CD4-positive, alpha-beta T cell (primary cell): ENCODE measurements at regions not wholly inside any gene's neighbourhood (a gene's known extent, or its start where the extent isn't known, plus 50 kb on each side); places are given as distances from the start of the nearest gene placed in this dataset.

ENCODE experiments used
- ATAC-seq: fragments of 200-7000 bp; cut with Tn5 transposase; one replicate; pipeline ENCODE4 v1.10.0; 2022; ENCODE audit warnings: mild to moderate bottlenecking; ENCODE audit not compliant: poor library complexity
- CTCF ChIA-PET: fragments of 350-600 bp; sonication (Branson Sonifier 250); formaldehyde crosslinking; loops from one replicate; lab custom pipeline; 2021; ENCODE audit warnings: antibody characterized with exemption, inconsistent platforms; lab: Charles Lee
- POLR2A ChIA-PET: fragments of 350-600 bp; sonication (Branson Sonifier 250); formaldehyde crosslinking; loops from one replicate; lab custom pipeline; 2021; ENCODE audit warnings: antibody characterized with exemption, inconsistent platforms; lab: Charles Lee
- DNase-seq, 14 experiments: peaks; one replicate each; pipeline ENCODE4 v3.0.0-alpha.2; 2013 to 2020; ENCODE audit warnings: mixed read lengths in 2 of 14
- H3K27ac ChIP-seq, 2 donors: one replicate each; pipeline versions ENCODE4 v1.5.1 to v1.7.0; 2013; ENCODE audit warnings: low read length in 2 of 2, low read depth in 1 of 2, mild to moderate bottlenecking in 1 of 2
- H3K27me3 ChIP-seq, 2 experiments: 1 replicate in 1 of 2; 2 replicates in 1 of 2; pipeline versions ENCODE4 v1.6.1 to v1.7.0; 2013; ENCODE audit warnings: low read length in 2 of 2, control low read depth in 1 of 2, mild to moderate bottlenecking in 1 of 2, moderate library complexity in 1 of 2; ENCODE audit not compliant: insufficient read depth in 2 of 2, control insufficient read depth in 1 of 2
- H3K36me3 ChIP-seq: one replicate; pipeline ENCODE4 v1.6.1; 2013; ENCODE audit warnings: low read length, control low read depth; ENCODE audit not compliant: insufficient read depth
- H3K4me1 ChIP-seq: one replicate; pipeline ENCODE4 v1.6.1; 2013; ENCODE audit warnings: low read length, control low read depth; ENCODE audit not compliant: insufficient read depth
- H3K4me3 ChIP-seq: one replicate; pipeline ENCODE4 v1.5.1; 2013; ENCODE audit warnings: mild to moderate bottlenecking, low read length, moderate library complexity
- H3K9me3 ChIP-seq, 2 experiments: 1 replicate in 1 of 2; 2 replicates in 1 of 2; pipeline versions ENCODE4 v1.6.1 to v1.7.0; 2013; ENCODE audit warnings: low read length in 2 of 2, mild to moderate bottlenecking in 2 of 2, control low read depth in 1 of 2, moderate library complexity in 1 of 2; ENCODE audit not compliant: control insufficient read depth in 1 of 2, insufficient read depth in 1 of 2
- H3K27ac Mint-ChIP-seq: one replicate; pipeline ENCODE4 v1.8.0; 2020; ENCODE audit warnings: mixed read lengths
- H3K27me3 Mint-ChIP-seq: one replicate; pipeline ENCODE4 v1.8.0; 2021; ENCODE audit warnings: mixed read lengths
- H3K36me3 Mint-ChIP-seq: one replicate; pipeline ENCODE4 v1.8.0; 2021; ENCODE audit warnings: low read depth, mixed read lengths
- H3K4me1 Mint-ChIP-seq: one replicate; pipeline ENCODE4 v1.8.0; 2021; ENCODE audit warnings: low read depth, mixed read lengths
- H3K4me3 Mint-ChIP-seq: one replicate; pipeline ENCODE4 v1.8.0; 2020; ENCODE audit warnings: mild to moderate bottlenecking, mixed read lengths
- H3K9me3 Mint-ChIP-seq: one replicate; pipeline ENCODE4 v1.8.0; 2020; ENCODE audit warnings: mixed read lengths
- intact Hi-C, 2 experiments: fragments of 100-400 bp; cut with DNase I in 1 of 2; cut with micrococcal nuclease in 1 of 2; formaldehyde crosslinking; loops; one replicate each; pipeline versions ENCODE4 v1.15.1 to v1.9.0; 2023 to 2025; cut with DNase I, micrococcal nuclease
- TF ChIP-seq, protein P1 (sequence below): fragments of 200-600 bp; IDR thresholded peaks from one replicate; pipeline ENCODE4 v1.8.0; 2022; ENCODE audit warnings: antibody characterized with exemption, mild to moderate bottlenecking

DNA sequence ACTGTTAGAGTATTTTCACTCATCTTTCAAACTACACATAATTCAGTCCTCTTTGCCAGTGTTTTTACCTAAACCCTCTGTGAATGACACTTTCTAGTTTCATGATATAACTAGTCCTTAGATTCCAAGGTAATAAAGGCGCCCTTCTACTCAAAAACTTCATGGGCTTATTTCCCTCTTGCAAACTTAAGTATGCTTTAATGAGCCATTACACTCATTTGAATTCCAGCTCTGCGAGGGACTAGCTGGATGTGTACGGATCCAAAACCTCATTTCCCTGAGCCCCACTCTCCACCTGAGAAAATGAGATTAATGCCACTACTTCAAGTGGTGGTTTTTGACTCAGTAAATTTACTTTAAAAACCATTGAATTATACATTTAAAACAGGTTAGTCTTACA, 141.1 kb downstream of the NDUFA12 start:
- Histone ChIP-seq H3K4me1 (no peaks in the 10 kb centered on the region), H3K9me3 (no peaks in the 10 kb centered on the region), H3K27me3 (no peaks in the 10 kb centered on the region), H3K27ac (no peak overlapping the region), H3K36me3 (no peaks in the 10 kb centered on the region), H3K4me3 (no peak overlapping the region)
- intact Hi-C loops, result no loop called here
- H3K27ac Mint-ChIP-seq, result no peak overlapping the region
- no peak for ATAC-seq
- H3K4me1 Mint-ChIP-seq, result no peaks in the 10 kb centered on the region
- peaks cover 8% of the 10 kb centered on the region for H3K27me3 Mint-ChIP-seq
- peaks cover 4% of the 10 kb centered on the region for H3K9me3 Mint-ChIP-seq
- no peaks in the 10 kb centered on the region for H3K36me3 Mint-ChIP-seq
- no peak for DNase-seq
- POLR2A ChIA-PET, result no interaction called here
- TF ChIP-seq, protein P1, sequence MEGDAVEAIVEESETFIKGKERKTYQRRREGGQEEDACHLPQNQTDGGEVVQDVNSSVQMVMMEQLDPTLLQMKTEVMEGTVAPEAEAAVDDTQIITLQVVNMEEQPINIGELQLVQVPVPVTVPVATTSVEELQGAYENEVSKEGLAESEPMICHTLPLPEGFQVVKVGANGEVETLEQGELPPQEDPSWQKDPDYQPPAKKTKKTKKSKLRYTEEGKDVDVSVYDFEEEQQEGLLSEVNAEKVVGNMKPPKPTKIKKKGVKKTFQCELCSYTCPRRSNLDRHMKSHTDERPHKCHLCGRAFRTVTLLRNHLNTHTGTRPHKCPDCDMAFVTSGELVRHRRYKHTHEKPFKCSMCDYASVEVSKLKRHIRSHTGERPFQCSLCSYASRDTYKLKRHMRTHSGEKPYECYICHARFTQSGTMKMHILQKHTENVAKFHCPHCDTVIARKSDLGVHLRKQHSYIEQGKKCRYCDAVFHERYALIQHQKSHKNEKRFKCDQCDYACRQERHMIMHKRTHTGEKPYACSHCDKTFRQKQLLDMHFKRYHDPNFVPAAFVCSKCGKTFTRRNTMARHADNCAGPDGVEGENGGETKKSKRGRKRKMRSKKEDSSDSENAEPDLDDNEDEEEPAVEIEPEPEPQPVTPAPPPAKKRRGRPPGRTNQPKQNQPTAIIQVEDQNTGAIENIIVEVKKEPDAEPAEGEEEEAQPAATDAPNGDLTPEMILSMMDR, result no peak
- H3K4me3 Mint-ChIP-seq, result no peak overlapping the region
- CTCF ChIA-PET, result interaction anchor here (0.6 to 0.7 kb wide), 2 partner anchors 18 to 933 kb away, joined by 3 read pairs; no protein-coding TSS in a partner anchor

DNA sequence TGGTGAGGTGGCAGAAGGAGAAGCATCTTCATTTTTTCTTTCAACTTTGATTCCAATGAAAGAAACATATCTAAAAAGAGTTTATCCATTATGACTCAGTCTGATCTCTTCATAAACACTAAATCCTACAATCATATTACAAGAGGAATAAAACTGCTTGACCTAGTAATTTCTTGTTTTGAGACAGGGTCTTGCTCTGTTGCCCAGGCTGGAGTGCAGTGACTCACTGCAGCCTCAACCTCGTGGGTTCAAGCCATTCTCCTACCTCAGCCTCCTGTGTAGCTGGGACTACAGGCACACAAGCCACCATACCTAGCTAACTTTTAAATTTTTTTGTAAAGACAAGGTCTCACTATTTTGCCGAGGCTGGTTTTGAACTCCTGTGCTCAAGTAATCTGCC, 147.2 kb downstream of the NDUFA12 start:
- no peaks in the 10 kb centered on the region for H3K9me3 ChIP-seq
- no peaks in the 10 kb centered on the region for H3K4me1 Mint-ChIP-seq
- H3K4me1 ChIP-seq, result no peaks in the 10 kb centered on the region
- no peak overlapping the region for H3K27ac ChIP-seq
- peaks cover 27% of the 10 kb centered on the region for H3K27me3 Mint-ChIP-seq
- H3K27me3 ChIP-seq, result no peaks in the 10 kb centered on the region
- no peak overlapping the region for H3K4me3 ChIP-seq
- CTCF ChIA-PET, result no interaction called here
- H3K27ac Mint-ChIP-seq, result no peak overlapping the region
- H3K36me3 ChIP-seq, result no peaks in the 10 kb centered on the region
- intact Hi-C loops, result no loop called here
- H3K36me3 Mint-ChIP-seq, result no peaks in the 10 kb centered on the region
- H3K9me3 Mint-ChIP-seq, result no peaks in the 10 kb centered on the region
- DNase-seq, result no peak
- no peak for ATAC-seq
- POLR2A ChIA-PET, result no interaction called here
- TF ChIP-seq, protein P1, result no peak
- no peak overlapping the region for H3K4me3 Mint-ChIP-seq

DNA sequence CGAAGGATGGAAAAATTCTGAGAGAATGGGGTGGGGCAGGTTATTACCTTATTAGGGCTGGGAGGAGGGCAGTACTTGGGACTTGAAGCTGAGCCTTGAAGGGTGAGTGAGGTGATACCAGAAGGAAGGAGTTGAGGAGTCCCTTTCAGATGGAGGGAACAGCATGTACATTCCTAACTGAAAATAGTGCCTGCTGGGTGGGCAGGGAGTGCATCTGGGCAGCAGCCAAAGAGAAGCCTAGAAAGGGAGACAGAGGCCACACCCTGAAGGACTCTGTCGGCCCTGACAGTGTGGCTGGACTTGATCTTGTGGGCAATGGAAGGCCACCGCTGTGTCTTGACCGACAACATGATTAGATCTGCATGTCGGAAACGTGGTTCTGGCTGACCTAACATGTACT, 147.6 kb downstream of the NDUFA12 start:
- CTCF ChIA-PET, result no interaction called here
- ATAC-seq (no peak), DNase-seq (no peak)
- POLR2A ChIA-PET, result no interaction called here
- Mint-ChIP-seq H3K27ac (no peak overlapping the region), H3K9me3 (no peaks in the 10 kb centered on the region), H3K4me3 (no peak overlapping the region), H3K36me3 (no peaks in the 10 kb centered on the region), H3K27me3 (peaks cover 30% of the 10 kb centered on the region), H3K4me1 (no peaks in the 10 kb centered on the region)
- Histone ChIP-seq H3K4me3 (no peak overlapping the region), H3K9me3 (no peaks in the 10 kb centered on the region), H3K4me1 (no peaks in the 10 kb centered on the region), H3K27me3 (no peaks in the 10 kb centered on the region), H3K36me3 (no peaks in the 10 kb centered on the region), H3K27ac (no peak overlapping the region)
- TF ChIP-seq, protein P1, result no peak
- intact Hi-C loops, result no loop called here
